GM13977 (cell line): ENCODE measurements at regions not wholly inside any gene's neighbourhood (a gene's known extent, or its start where the extent isn't known, plus 50 kb on each side); places are given as distances from the start of the nearest gene placed in this dataset.

Experiments used
- DNase-seq: peaks from one replicate; pipeline ENCODE4 v3.0.0; 2012; ENCODE audit warnings: low spot score
- CTCF ChIP-seq: IDR thresholded peaks from 2 replicates; pipeline ENCODE4 v1.5.1; 2012; ENCODE audit warnings: mild to moderate bottlenecking, control low read depth; ENCODE audit not compliant: insufficient read depth; ENCODE audit errors: extremely low read depth, missing control alignments
- in situ Hi-C: fragments of 300-500 bp; cut with MboI; formaldehyde crosslinking; loops from one replicate; pipeline ENCODE4 v1.12.0; 2022; ENCODE audit warnings: low sequenced_read_pairs, low pct_unique_long_range_greater_than_20kb, mixed read lengths, inconsistent platforms; ENCODE audit not compliant: unreplicated experiment

DNA sequence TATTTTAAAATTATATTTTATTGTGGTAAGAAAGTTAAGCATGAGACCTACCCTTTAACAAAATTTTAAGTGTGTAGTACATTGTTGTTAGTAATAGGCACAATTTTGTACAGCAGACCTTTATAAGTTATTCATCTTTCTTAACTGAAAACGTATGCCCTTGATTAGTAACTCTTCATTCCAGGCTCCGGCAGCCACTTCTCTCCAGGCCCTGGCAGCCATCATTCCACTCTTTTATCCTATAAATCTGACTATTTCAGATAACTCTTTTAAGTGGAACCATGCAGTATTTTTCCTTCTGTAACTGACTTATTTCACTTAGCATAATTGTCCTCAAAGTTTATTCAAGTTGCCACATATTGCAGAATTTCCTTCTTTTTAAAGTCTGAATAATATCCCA lies 348.2 kb downstream of the CDH11 start:
- in situ Hi-C loops: no loop called here
- DNase-seq: no peak
- no peak for TF ChIP-seq CTCF

DNA sequence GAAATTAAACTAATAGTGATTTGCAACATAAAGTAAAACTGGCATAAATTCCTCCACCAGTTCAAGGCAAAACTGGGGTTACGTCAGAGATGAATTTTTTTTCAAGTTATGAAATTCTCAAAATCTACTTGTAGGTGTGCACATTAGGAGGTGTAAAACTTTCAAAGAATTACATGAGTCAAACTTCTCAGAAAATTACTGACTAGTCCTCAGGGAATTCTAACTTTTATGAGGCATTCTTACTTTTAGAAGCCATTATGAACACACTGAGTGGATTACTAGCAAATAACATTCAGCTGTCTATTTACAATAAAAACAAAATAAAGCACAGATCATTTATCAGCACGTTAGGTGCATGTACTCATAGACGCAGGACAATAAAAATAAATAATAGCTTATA lies 348.7 kb downstream of the CDH11 start:
- in situ Hi-C loops: no loop called here
- no peak for DNase-seq
- TF ChIP-seq CTCF: no peak

GRCh38 chr16:64771273-64771672 lies 350.6 kb downstream of the CDH11 start:
- in situ Hi-C loops: no loop called here
- no peak for TF ChIP-seq CTCF
- DNase-seq: no peak

DNA sequence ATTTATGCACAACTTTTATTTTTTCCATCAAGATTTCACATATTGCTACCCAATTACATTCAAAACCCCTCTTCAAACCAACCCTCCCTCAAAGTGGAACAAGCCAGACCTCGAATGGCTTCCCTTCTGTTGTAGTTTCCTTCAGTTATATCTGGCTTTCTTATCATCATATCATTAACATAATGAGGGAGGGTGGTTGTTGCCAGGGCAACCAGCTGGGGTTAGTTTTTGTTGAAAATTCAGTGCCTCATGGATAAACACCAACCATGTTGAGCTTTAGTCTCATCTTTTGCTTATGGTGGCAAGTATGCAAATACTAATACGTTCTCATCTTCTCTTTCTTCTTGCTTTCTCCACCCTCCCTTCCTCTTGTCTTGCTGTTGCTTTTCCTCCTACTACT lies 359.7 kb downstream of the CDH11 start:
- no peak for DNase-seq
- in situ Hi-C loops: no loop called here
- TF ChIP-seq CTCF: no peak

DNA sequence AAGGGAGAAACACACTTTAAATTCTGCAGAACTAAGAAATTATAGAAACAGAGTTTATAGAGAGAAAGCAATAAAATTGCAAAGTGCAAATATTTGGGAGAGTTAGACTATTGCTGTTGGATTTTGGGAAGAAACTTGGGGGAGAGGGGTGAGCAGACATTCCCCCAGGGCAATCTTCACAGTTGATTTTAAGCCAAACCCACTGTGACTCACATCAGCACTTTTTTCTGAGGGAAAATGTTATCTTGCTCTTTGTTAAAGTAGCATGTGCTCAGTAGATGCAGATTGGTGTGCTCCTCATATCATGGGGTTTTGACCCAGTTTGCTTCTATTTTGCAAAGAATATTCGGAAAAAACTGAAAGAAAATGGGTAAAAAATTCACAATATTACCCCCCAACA lies 367.6 kb downstream of the CDH11 start:
- no peak for DNase-seq
- in situ Hi-C loops: no loop called here
- TF ChIP-seq CTCF: no peak

- no peak for TF ChIP-seq CTCF
- no peak for DNase-seq
- in situ Hi-C loops: no loop called here
Measured at GRCh38 chr16:64751906-64752305, 370.0 kb downstream of the CDH11 start.

DNA sequence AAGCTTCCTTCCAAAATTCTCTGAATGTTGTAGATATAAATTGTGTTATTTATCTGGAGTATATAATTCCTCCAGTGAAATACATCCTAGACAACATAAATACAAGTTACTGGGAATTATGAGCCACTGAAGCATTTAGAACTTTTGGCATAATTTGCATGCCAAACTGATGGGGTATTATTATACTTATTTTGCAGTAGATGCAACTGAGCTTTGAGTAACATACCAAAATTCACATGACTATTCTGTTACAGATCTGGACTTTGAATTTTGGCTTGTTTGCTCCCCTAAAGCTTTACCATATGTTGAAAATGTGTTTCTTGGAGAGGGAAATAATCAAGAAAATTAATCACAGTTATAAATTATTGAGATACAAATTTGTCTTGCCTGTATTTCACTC lies 372.5 kb downstream of the CDH11 start:
- no peak for DNase-seq
- TF ChIP-seq CTCF: no peak
- in situ Hi-C loops: no loop called here
